K562 (cell line): ENCODE measurements at regions not wholly inside any gene's neighbourhood (a gene's known extent, or its start where the extent isn't known, plus 50 kb on each side); places are given as distances from the start of the nearest gene placed in this dataset.

ENCODE experiments used
- BCL6 ChIP-seq: fragments of 250-450 bp; sonication (Bioruptor Pico); IDR thresholded peaks from 2 replicates; pipeline ENCODE4 v1.4.0; 2020
- FOS ChIP-seq: IDR thresholded peaks from 3 replicates; pipeline ENCODE4 v1.6.1; 2011; ENCODE audit not compliant: insufficient read length; ENCODE audit errors: extremely low read depth
- GABPA ChIP-seq: fragments of 200-800 bp; sonication (Bioruptor generic); conservative IDR thresholded peaks from 2 replicates; pipeline ENCODE4 v1.6.1; 2016; ENCODE audit warnings: low read depth, missing genetic modification characterization, missing compliant biosample characterization
- KAT7 ChIP-seq: sonication (generic); formaldehyde crosslinking; IDR thresholded peaks from 2 replicates; pipeline ENCODE4 v1.8.0; 2022; ENCODE audit warnings: missing genetic modification reagents, mild to moderate bottlenecking, borderline replicate concordance
- NR3C1 ChIP-seq: sonication (generic); formaldehyde crosslinking; IDR thresholded peaks from 2 replicates; pipeline ENCODE4 v1.8.1; 2022; ENCODE audit warnings: missing genetic modification reagents
- PHF20 ChIP-seq: fragments of 450-650 bp; IDR thresholded peaks from 2 replicates; pipeline ENCODE4 v1.6.1; 2018; ENCODE audit not compliant: partially characterized antibody
- SIN3A ChIP-seq, 2 experiments: fragments of 150-350 bp in 1 of 2; IDR thresholded peaks; 2 replicates each; pipeline ENCODE4 v1.6.1; 2011 to 2016; ENCODE audit warnings: borderline replicate concordance in 2 of 2, low read depth in 2 of 2, low read length in 2 of 2, mild to moderate bottlenecking in 2 of 2, moderate library complexity in 2 of 2; ENCODE audit not compliant: control insufficient read depth in 1 of 2
- TGIF2 ChIP-seq: sonication (generic); formaldehyde crosslinking; IDR thresholded peaks from 2 replicates; pipeline ENCODE4 v1.8.1; 2022; ENCODE audit warnings: mild to moderate bottlenecking, missing genetic modification reagents, moderate library complexity
- YY1 ChIP-seq, 3 experiments: IDR thresholded peaks; 2 replicates each; pipeline ENCODE4 v1.6.1; 2011; ENCODE audit warnings: low read length in 2 of 3, mild to moderate bottlenecking in 2 of 3, moderate library complexity in 2 of 3, borderline replicate concordance in 1 of 3, control low read depth in 1 of 3, low read depth in 1 of 3; ENCODE audit not compliant: insufficient read depth in 3 of 3, insufficient replicate concordance in 2 of 3, control insufficient read depth in 1 of 3, insufficient read length in 1 of 3; ENCODE audit errors: extremely low read depth in 1 of 3
- ZNF23 ChIP-seq: fragments of 250-450 bp; sonication (Bioruptor Pico); IDR thresholded peaks from 2 replicates; pipeline ENCODE4 v1.4.0; 2020; ENCODE audit warnings: mild to moderate bottlenecking
- ZNF274 ChIP-seq: IDR thresholded peaks from 2 replicates; pipeline ENCODE4 v1.6.1; 2011; ENCODE audit warnings: low read depth, mild to moderate bottlenecking, low read length, moderate library complexity, borderline replicate concordance
- TF ChIP-seq, protein P1 (sequence below), 3 experiments: IDR thresholded peaks in 2 of 3; conservative IDR thresholded peaks in 1 of 3; 2 replicates each; pipeline ENCODE4 v1.5.1; 2011 to 2012; ENCODE audit warnings: low read length in 3 of 3, mild to moderate bottlenecking in 3 of 3, control low read depth in 2 of 3, improper control_type of control experiment in 1 of 3, inconsistent platforms in 1 of 3, low read depth in 1 of 3, mixed read lengths in 1 of 3, moderate library complexity in 1 of 3; ENCODE audit not compliant: insufficient read depth in 2 of 3

DNA sequence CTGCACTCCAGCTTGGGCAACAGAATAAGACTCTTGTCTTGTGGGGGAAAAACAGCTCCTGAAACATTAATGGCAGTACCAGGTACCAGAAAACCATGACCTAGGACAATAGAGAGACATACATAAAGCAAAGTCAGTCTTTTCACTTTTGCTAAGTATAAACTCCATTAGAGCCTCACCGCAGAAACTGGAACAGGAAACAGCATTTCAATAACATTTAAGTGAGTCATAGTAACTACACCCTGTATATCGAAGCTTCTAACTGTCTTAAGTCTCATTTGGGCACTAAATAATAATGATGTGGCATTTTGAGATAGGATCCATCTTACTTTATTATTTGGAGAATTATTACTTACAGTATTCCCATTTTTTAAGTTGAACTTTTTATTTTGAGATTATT is 517.8 kb upstream of the CELF2 start:
- TF ChIP-seq YY1 (IDR thresholded peaks at IDR 0.05; ENCODE audit: borderline replicate concordance in 1 of 3, control insufficient read depth in 1 of 3, extremely low read depth in 1 of 3, insufficient read depth in 3 of 3, insufficient read length in 1 of 3, insufficient replicate concordance in 2 of 3, low read depth in 1 of 3, low read length in 2 of 3), result no peak
- TF ChIP-seq, protein P1, sequence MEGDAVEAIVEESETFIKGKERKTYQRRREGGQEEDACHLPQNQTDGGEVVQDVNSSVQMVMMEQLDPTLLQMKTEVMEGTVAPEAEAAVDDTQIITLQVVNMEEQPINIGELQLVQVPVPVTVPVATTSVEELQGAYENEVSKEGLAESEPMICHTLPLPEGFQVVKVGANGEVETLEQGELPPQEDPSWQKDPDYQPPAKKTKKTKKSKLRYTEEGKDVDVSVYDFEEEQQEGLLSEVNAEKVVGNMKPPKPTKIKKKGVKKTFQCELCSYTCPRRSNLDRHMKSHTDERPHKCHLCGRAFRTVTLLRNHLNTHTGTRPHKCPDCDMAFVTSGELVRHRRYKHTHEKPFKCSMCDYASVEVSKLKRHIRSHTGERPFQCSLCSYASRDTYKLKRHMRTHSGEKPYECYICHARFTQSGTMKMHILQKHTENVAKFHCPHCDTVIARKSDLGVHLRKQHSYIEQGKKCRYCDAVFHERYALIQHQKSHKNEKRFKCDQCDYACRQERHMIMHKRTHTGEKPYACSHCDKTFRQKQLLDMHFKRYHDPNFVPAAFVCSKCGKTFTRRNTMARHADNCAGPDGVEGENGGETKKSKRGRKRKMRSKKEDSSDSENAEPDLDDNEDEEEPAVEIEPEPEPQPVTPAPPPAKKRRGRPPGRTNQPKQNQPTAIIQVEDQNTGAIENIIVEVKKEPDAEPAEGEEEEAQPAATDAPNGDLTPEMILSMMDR (IDR thresholded peaks at IDR 0.05 in 2 of 3, conservative IDR thresholded peaks at IDR 0.05 in 1 of 3; ENCODE audit: insufficient read depth in 2 of 3, low read depth in 1 of 3, low read length in 3 of 3), result no peak
- TF ChIP-seq FOS, result no peak
- TF ChIP-seq BCL6 (CRISPR knock-in tag), result no peak
- TF ChIP-seq ZNF23 (CRISPR knock-in tag), result no peak
- TF ChIP-seq TGIF2 (CRISPR knock-in tag), result no peak
- no peak for TF ChIP-seq SIN3A (IDR thresholded peaks at IDR 0.05; ENCODE audit: borderline replicate concordance in 2 of 2, control insufficient read depth in 1 of 2, low read depth in 2 of 2, low read length in 2 of 2)
- no peak for TF ChIP-seq GABPA
- TF ChIP-seq NR3C1 (CRISPR knock-in tag), result no peak
- no peak for TF ChIP-seq PHF20
- no peak for TF ChIP-seq ZNF274
- TF ChIP-seq KAT7 (CRISPR knock-in tag), result no peak
